Karpas-422 (cell line): ENCODE measurements at regions not wholly inside any gene's neighbourhood (a gene's known extent, or its start where the extent isn't known, plus 50 kb on each side); places are given as distances from the start of the nearest gene placed in this dataset.
A peak's percentile ranks its signal among the peaks of the same experiment; 100 is the strongest.

Source experiments
- DNase-seq: peaks from one replicate; pipeline ENCODE4 v3.0.0-alpha.2; 2015
- H2AFZ ChIP-seq: fragments of 200-600 bp; sonication (generic); 2 replicates; pipeline ENCODE4 v1.6.1; 2014; ENCODE audit warnings: antibody characterized with exemption, low read length, mixed read lengths
- H3K27ac ChIP-seq: fragments of 200-600 bp; sonication (generic); 2 replicates; pipeline ENCODE4 v1.5.1; 2014; ENCODE audit warnings: mild to moderate bottlenecking, low read length, moderate library complexity
- H3K27me3 ChIP-seq: fragments of 200-600 bp; sonication (generic); 2 replicates; pipeline ENCODE4 v1.6.1; 2014; ENCODE audit warnings: low read length, mixed read lengths
- H3K36me3 ChIP-seq: fragments of 200-600 bp; sonication (generic); 2 replicates; pipeline ENCODE4 v1.6.1; 2014; ENCODE audit warnings: low read length, mixed read lengths; ENCODE audit not compliant: insufficient read depth
- H3K4me1 ChIP-seq: fragments of 200-600 bp; sonication (generic); 2 replicates; pipeline ENCODE4 v1.6.1; 2014; ENCODE audit warnings: mild to moderate bottlenecking, low read length, mixed read lengths
- H3K4me2 ChIP-seq: fragments of 200-600 bp; sonication (generic); 2 replicates; pipeline ENCODE4 v1.6.1; 2014; ENCODE audit warnings: low read length, low read depth, mild to moderate bottlenecking; ENCODE audit not compliant: poor library complexity, severe bottlenecking
- H3K4me3 ChIP-seq: fragments of 200-600 bp; sonication (generic); 2 replicates; pipeline ENCODE4 v1.5.1; 2014; ENCODE audit warnings: mild to moderate bottlenecking, antibody characterized with exemption, low read length, mixed read lengths
- H3K79me2 ChIP-seq: fragments of 200-600 bp; sonication (generic); 2 replicates; pipeline ENCODE4 v1.6.1; 2014; ENCODE audit warnings: mild to moderate bottlenecking, low read length, mixed read lengths
- H3K9ac ChIP-seq: fragments of 200-600 bp; sonication (generic); 2 replicates; pipeline ENCODE4 v1.6.0; 2014; ENCODE audit warnings: low read length
- H3K9me2 ChIP-seq: fragments of 200-600 bp; sonication (generic), shearing (Covaris generic); replicated peaks from 2 replicates; pipeline ENCODE4 v1.6.0; 2014; ENCODE audit warnings: mild to moderate bottlenecking, low read length, moderate library complexity; ENCODE audit not compliant: insufficient read depth
- H3K9me3 ChIP-seq: fragments of 300-700, 200-600 bp; sonication (generic); 2 replicates; pipeline ENCODE4 v1.6.1; 2014; ENCODE audit warnings: low read length, mixed read lengths
- H4K20me1 ChIP-seq: fragments of 200-600 bp; sonication (generic); 2 replicates; pipeline ENCODE4 v1.6.1; 2014; ENCODE audit warnings: mild to moderate bottlenecking, antibody characterized with exemption, low read length, low read depth; ENCODE audit not compliant: insufficient read depth

DNA sequence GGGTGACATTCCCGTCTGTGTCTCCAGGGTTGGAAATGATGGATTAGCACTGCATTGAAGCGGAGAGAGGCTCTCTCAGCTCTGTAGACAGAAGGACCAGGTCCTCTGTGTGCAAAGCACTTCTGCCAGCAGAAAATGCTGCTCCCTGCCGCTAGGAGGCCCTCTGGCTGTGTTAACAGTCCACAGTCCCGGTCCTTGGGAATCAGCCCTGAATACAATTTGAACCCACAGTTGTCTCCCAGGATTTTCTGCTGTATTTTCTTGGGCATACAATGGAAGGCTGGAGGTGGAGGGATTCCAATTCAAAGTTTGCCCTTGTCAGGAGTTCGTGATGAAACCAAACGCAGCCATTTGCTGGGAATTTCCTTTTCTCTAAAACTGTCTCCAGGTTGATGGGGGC is 205.2 kb downstream of the GLRX3 start:
- Histone ChIP-seq H3K79me2 (no peaks in the 10 kb centered on the region), H3K4me2 (no peak overlapping the region), H3K9me3 (no peaks in the 10 kb centered on the region), H3K4me3 (no peak overlapping the region), H3K36me3 (no peaks in the 10 kb centered on the region), H3K9ac (no peak overlapping the region), H3K4me1 (no peaks in the 10 kb centered on the region), H2AFZ (no peak overlapping the region), H3K27ac (no peak overlapping the region), H4K20me1 (no peaks in the 10 kb centered on the region), H3K9me2 (no peaks in the 10 kb centered on the region), H3K27me3 (no peaks in the 10 kb centered on the region)
- peak; percentile 77 for DNase-seq

DNA sequence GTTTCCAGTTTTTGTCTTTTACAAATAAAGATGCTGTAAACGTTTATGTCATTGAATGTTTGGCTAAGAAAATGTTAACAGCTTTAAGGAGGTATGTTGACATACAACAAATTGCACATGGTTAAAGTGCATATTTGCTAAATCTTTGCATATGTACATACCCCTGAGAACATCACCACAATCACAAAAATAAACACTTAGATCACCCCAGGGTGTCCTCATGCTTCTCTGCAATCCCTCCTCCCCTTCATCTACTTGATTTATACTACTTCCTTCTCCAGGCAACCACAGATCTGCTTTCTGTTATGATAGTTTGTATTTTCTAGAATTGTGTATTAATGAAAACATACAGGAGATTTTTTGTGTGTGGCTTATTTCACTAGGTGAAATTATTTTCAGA is 209.5 kb downstream of the GLRX3 start:
- Histone ChIP-seq H3K9me2 (no peaks in the 10 kb centered on the region), H3K4me3 (no peak overlapping the region), H3K9ac (no peak overlapping the region), H3K36me3 (no peaks in the 10 kb centered on the region), H3K4me1 (no peaks in the 10 kb centered on the region), H4K20me1 (no peaks in the 10 kb centered on the region), H3K9me3 (no peaks in the 10 kb centered on the region), H3K27me3 (no peaks in the 10 kb centered on the region), H3K79me2 (no peaks in the 10 kb centered on the region), H3K4me2 (no peak overlapping the region), H3K27ac (no peak overlapping the region), H2AFZ (no peak overlapping the region)
- no peak for DNase-seq

DNA sequence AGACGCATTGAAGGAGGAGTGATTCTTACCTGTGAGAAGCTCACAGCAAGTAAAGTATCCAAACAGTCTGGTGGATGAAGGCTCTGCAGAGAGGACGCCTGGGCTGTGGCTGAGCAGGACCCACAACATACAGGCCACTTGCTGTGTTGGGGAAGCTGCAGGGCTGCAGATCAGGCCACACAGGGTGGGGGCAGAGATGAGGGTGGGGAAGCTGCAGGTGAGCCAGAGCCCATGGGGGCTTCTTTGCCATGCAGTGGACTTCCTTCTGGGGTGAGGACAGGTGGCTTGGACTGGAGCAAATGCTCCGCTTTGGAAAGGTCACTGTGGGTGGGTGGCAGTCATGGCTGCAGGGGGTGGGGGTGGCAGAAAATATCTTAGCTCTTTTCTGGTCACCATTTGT is 214.8 kb downstream of the GLRX3 start:
- Histone ChIP-seq H3K27ac (no peak overlapping the region), H3K27me3 (no peaks in the 10 kb centered on the region), H3K36me3 (no peaks in the 10 kb centered on the region), H3K4me2 (no peak overlapping the region), H3K9me2 (no peaks in the 10 kb centered on the region), H3K4me3 (no peak overlapping the region), H3K4me1 (no peaks in the 10 kb centered on the region), H4K20me1 (no peaks in the 10 kb centered on the region), H3K79me2 (no peaks in the 10 kb centered on the region), H2AFZ (no peak overlapping the region), H3K9ac (no peak overlapping the region), H3K9me3 (no peaks in the 10 kb centered on the region)
- DNase-seq = no peak

DNA sequence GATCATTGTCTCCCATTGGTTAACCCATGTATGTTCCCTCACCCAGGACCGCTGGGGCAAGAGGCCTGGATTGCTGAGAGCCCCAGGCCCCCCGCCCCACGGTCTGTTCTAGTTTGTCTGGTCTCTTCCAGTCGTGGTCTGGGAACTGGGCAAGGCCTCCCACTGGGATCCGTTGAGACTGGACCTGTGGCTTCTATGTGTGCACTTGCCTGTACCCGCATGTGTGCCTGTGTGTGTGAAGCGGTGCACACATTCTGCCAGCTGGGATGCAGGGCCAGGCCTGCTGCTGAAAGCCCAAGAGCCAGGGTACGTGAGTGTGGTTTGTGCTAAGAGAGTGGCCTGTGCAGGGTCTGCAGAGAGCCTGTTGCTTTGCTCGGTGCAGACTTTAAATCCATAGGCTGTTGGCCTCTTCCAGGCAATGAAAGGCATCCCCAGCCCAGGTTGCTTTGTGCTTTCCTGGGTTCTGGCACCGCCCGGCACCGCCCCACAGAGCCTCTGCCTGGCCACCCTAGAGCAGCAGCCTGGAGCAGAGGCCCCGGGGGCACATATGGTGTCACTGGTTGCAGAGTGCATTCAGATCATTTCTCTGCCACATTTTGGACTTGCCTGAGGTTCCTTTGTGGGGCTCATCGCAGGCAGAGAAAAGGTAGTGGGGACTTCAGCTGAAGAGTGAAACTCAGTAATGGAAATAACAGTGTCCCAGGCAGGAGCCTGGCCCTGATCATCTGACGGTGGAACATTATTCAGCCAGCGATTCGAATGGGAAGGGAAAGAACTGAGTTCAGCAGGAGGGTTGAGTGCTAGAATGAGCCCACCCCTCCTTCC is 215.5 kb downstream of the GLRX3 start:
- no peaks in the 10 kb centered on the region for H3K9me3 ChIP-seq
- no peak for DNase-seq
- H3K79me2 ChIP-seq = no peaks in the 10 kb centered on the region
- H3K27ac ChIP-seq = no peak overlapping the region
- H3K9me2 ChIP-seq = no peaks in the 10 kb centered on the region
- H3K4me3 ChIP-seq = no peak overlapping the region
- H2AFZ ChIP-seq = no peak overlapping the region
- no peak overlapping the region for H3K4me2 ChIP-seq
- H3K4me1 ChIP-seq = no peaks in the 10 kb centered on the region
- H3K9ac ChIP-seq = no peak overlapping the region
- no peaks in the 10 kb centered on the region for H3K27me3 ChIP-seq
- no peaks in the 10 kb centered on the region for H3K36me3 ChIP-seq
- no peaks in the 10 kb centered on the region for H4K20me1 ChIP-seq

DNA sequence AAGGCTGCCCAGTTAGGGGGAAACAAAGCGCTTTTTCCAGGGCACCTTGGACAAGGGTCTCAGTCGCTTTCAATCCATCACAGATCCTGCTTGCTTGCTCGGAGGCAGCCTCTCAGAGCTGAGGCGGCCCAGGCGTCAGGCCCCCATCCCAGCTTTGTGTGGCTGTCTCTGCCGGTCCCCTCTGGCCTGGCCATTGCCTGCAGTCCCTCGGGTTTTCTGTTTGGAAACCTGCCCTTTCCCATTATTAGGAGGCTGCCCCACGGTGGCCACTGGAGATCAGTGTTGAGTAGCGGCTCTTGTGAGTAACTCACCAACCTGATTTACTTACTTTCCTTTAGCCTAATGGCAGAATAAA is 216.1 kb downstream of the GLRX3 start:
- no peaks in the 10 kb centered on the region for H4K20me1 ChIP-seq
- H3K27ac ChIP-seq = no peak overlapping the region
- H3K9me2 ChIP-seq = no peaks in the 10 kb centered on the region
- no peak overlapping the region for H3K9ac ChIP-seq
- no peaks in the 10 kb centered on the region for H3K4me1 ChIP-seq
- H2AFZ ChIP-seq = no peak overlapping the region
- no peaks in the 10 kb centered on the region for H3K79me2 ChIP-seq
- no peaks in the 10 kb centered on the region for H3K36me3 ChIP-seq
- no peak overlapping the region for H3K4me2 ChIP-seq
- H3K4me3 ChIP-seq = no peak overlapping the region
- no peaks in the 10 kb centered on the region for H3K27me3 ChIP-seq
- no peak for DNase-seq
- no peaks in the 10 kb centered on the region for H3K9me3 ChIP-seq

DNA sequence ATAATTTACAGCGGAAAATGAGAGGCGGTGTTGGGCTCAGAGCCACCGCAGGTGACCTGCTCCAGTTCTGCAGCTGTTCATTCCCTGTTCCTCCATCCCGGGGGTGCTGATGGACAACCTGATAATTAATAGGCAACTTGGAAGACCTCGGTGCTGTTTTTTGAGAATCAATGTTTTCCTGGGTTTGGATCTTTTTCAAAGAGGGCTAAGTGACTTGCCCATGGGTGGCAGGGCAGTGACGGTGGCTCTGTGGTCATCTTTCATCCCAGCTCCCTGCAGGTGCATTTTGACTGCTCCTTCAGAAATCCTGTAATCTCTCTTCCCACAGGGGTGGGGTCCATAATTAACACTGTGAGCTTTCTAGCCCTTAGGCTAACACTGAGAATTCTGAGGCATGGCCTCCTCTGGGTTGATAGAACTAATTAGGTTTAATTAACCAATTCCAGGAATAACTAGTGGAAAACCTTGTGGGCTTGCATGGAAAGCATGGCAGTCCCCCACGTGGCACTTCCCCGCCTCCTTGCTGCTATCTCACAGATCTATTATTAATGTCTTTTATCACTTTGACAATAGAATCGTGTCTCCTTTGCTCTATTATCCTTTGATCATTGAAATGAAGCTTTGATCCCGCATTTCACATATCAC is 217.9 kb downstream of the GLRX3 start:
- Histone ChIP-seq H2AFZ (no peak overlapping the region), H4K20me1 (no peaks in the 10 kb centered on the region), H3K27me3 (no peaks in the 10 kb centered on the region), H3K27ac (no peak overlapping the region), H3K9me2 (no peaks in the 10 kb centered on the region), H3K4me1 (no peaks in the 10 kb centered on the region), H3K9me3 (no peaks in the 10 kb centered on the region), H3K79me2 (no peaks in the 10 kb centered on the region), H3K4me3 (no peak overlapping the region), H3K4me2 (no peak overlapping the region), H3K36me3 (no peaks in the 10 kb centered on the region), H3K9ac (no peak overlapping the region)
- DNase-seq = no peak

DNA sequence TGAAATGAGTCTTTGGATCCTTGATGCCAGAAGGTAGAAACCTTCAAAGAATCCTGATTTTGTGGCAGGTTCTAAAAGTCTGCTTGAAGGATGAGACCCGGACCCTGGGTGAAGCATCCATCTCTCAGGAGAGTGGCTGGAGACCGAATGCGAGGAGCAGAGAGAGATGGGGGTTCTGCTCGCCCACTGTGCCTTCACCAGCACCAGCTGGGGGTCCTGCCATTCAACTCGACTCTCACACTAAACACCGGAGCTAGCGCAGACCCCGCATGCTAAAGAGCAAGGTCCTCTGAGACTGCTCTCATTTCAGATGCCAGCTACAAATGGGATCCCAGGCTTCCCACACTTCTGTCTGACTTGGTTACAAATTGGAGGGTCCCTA is 218.4 kb downstream of the GLRX3 start:
- Histone ChIP-seq H2AFZ (no peak overlapping the region), H3K9me3 (no peaks in the 10 kb centered on the region), H3K4me3 (no peak overlapping the region), H3K9me2 (no peaks in the 10 kb centered on the region), H4K20me1 (no peaks in the 10 kb centered on the region), H3K79me2 (no peaks in the 10 kb centered on the region), H3K4me2 (no peak overlapping the region), H3K9ac (no peak overlapping the region), H3K27me3 (no peaks in the 10 kb centered on the region), H3K4me1 (no peaks in the 10 kb centered on the region), H3K27ac (no peak overlapping the region), H3K36me3 (no peaks in the 10 kb centered on the region)
- no peak for DNase-seq

DNA sequence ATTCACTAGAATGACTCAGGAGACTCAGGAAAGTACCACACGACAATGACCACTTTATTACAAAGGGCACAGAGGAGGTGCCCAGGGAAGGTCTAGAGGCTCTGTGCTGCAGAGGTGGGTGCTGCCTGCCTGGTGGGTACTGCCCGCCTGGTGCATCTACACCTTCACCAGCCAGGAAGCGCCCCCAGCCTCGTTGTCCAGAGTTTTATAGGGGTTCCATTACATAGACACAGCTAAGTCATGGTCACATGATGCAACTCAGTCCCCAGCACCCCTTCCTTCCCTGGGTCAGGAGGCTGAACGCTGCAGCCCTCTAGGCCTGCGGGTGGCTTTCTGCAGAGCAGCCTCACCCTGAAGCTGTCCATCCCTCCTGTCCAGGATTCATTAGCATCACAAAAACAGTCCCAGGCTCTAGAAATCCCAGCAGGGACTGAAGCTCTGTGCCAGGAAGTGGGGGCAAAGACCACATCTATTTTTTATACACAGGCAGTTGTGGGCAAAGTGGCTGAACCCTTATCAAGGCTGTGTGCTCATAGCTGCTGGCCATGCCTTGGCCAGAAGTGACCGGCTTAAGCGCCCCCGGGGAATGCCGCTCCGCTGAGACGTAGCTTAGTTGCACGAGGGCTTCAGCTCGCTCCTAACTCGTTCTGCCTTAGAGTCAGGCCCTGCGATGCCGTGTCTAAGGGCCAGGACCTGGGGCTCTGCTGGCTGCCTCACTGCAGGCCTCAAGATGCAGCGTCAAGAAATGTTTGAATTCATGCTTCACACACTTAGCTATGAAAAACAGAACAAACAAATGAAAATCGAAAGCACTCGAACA is 219.0 kb downstream of the GLRX3 start:
- no peaks in the 10 kb centered on the region for H3K9me2 ChIP-seq
- no peaks in the 10 kb centered on the region for H3K9me3 ChIP-seq
- H3K4me3 ChIP-seq = no peak overlapping the region
- no peaks in the 10 kb centered on the region for H3K27me3 ChIP-seq
- H3K27ac ChIP-seq = no peak overlapping the region
- no peaks in the 10 kb centered on the region for H3K79me2 ChIP-seq
- DNase-seq = no peak
- no peak overlapping the region for H3K9ac ChIP-seq
- H4K20me1 ChIP-seq = no peaks in the 10 kb centered on the region
- no peak overlapping the region for H3K4me2 ChIP-seq
- H3K36me3 ChIP-seq = no peaks in the 10 kb centered on the region
- no peak overlapping the region for H2AFZ ChIP-seq
- H3K4me1 ChIP-seq = no peaks in the 10 kb centered on the region
